ENCODE measurements at regions not wholly inside any gene's neighbourhood (a gene's known extent, or its start where the extent isn't known, plus 50 kb on each side); places are given as distances from the start of the nearest gene placed in this dataset.
"Not testable (repeated sequence)": the region's sequence is repeated elsewhere in the genome, so short reads cannot be mapped to it uniquely, and the experiment has no call there.

- TF ChIP-seq CTCF (IDR thresholded peaks at IDR 0.05; ENCODE audit: low read depth, low read length); EZH2phosphoT487 (IDR thresholded peaks at IDR 0.05; ENCODE audit: low read depth): not testable (repeated sequence)
These were observed 117.1 kb upstream of the ANKRD30A start for GRCh38 chr10:37008276-37008675.

Data from OCI-LY3 (cell line).